GM21367 (cell line): ENCODE measurements at regions not wholly inside any gene's neighbourhood (a gene's known extent, or its start where the extent isn't known, plus 50 kb on each side); places are given as distances from the start of the nearest gene placed in this dataset.

ENCODE experiments used
- ATAC-seq: cut with Tn5 transposase; IDR thresholded peaks from one replicate; pipeline ENCODE4 v1.9.1; 2021; ENCODE audit not compliant: unreplicated experiment

DNA sequence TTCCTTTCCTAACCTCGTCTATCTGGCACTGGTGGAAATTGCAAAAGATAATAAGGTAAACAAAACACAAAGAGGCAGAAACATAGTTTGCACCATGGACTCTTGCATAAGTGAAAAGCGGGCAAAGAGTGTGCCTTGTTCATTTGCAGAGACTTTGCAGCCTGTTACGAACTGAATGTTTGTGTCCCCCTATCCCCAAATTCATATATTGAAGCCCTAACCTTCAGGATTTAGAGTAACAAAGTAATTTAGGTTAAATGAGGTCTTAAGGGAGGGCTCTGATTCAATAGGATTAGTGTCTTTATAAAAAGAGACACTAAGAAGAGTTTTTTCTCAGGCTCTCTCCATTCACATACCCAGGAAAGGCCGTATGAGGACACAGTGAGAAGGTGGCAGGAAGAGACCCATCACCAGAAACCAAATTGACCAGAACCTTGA is 52.1 kb upstream of the FAM169A start:
- ATAC-seq, result no peak

DNA sequence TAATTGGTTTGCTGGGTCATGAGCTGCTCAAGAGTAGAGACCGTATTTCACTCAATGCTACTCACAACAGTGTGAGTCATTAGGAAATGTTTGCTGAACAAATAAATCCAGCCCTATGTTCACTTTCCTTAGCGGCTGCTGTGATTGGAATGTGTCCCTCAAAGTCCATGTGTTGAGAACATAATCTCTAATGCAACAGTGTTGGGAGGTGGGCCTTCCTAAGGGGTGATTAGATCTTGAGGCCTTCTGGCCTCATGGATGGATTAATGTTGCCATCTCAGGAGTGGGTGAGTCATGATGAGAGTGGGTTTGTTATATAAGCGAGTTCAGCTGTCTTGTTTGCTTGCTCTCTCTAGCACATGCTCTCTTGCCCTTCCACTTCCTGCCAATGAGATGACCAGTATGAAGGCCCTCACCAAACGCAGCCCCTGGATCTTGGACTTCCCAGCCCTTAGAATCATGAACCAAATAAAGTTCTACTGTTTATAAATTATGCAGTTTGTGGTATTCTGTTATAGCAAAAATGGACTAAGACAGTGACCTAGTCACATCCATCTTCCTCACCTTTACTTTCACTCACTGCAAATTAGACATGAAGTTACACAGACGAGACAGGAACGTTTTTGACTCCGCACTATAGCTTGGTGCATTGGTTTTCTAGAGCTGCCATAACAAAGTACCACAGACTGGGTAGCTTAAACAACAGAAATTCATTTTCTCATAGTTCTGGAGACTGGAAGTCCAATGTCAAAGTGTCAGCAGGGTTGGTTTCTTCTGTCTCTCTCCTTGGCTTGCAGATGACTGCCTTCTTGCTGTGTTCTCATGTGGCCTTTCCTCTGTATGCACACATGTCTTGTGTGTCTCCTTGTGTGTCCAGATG is 50.9 kb upstream of the FAM169A start:
- ATAC-seq, result no peak
